ENCODE measurements at regions not wholly inside any gene's neighbourhood (a gene's known extent, or its start where the extent isn't known, plus 50 kb on each side); places are given as distances from the start of the nearest gene placed in this dataset.

DNA sequence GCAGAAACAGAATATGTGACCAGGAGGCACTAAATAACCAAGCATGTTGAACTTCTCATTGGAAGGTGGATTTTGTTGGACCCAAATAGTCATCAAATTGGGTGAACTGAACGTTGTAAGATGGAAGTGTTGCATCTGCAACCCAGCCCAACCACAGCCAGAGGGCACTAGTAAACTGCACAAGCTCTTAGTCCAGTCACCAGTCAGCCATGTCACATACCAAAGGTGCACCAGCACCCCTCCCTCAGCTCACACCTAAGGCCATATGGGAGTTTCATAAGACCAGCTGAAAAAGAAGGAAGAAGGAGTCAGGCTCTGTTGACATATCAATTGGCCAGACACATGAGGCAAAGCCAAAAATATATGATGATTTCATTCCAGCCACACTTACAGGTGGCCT is 481.7 kb upstream of the NR5A2 start:
- TF ChIP-seq MTA3 (CRISPR knock-in tag; IDR thresholded peaks at IDR 0.05) (no peak), HMGXB3 (CRISPR knock-in tag; IDR thresholded peaks at IDR 0.05; ENCODE audit: borderline replicate concordance) (no peak), NCOA5 (CRISPR knock-in tag; IDR thresholded peaks at IDR 0.05) (no peak)
- TF ChIP-seq, protein P1, sequence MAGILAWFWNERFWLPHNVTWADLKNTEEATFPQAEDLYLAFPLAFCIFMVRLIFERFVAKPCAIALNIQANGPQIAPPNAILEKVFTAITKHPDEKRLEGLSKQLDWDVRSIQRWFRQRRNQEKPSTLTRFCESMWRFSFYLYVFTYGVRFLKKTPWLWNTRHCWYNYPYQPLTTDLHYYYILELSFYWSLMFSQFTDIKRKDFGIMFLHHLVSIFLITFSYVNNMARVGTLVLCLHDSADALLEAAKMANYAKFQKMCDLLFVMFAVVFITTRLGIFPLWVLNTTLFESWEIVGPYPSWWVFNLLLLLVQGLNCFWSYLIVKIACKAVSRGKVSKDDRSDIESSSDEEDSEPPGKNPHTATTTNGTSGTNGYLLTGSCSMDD (CRISPR knock-in tag; IDR thresholded peaks at IDR 0.05), result no peak
- TF ChIP-seq, protein P2, sequence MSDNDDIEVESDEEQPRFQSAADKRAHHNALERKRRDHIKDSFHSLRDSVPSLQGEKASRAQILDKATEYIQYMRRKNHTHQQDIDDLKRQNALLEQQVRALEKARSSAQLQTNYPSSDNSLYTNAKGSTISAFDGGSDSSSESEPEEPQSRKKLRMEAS (IDR thresholded peaks at IDR 0.05), result no peak
